ENCODE measurements at regions not wholly inside any gene's neighbourhood (a gene's known extent, or its start where the extent isn't known, plus 50 kb on each side); places are given as distances from the start of the nearest gene placed in this dataset.
A peak's percentile ranks its signal among the peaks of the same experiment; 100 is the strongest.

DNA sequence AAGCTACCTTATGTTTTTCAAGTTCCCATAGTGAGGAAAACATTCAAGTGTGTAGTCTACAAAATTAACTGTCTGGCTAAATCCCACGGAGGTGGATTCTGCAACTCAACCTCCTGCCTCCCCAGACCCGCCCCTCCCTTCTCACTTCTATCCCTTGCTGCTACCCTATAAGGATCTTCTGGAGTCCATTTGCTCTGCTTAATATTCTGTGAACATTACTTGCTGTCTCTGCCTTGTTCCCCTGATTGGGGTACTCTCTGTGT is 163.2 kb downstream of the KCNE4 start:
- Histone ChIP-seq H3K27me3 (ENCODE audit: control insufficient read depth in 3 of 3, insufficient read depth in 3 of 3, low read length in 3 of 3) (no peaks in the 10 kb centered on the region), H3K4me1 (ENCODE audit: control insufficient read depth in 3 of 3, insufficient read depth in 2 of 3, low read depth in 1 of 3, low read length in 2 of 3) (no peaks in the 10 kb centered on the region), H3K9me3 (ENCODE audit: control insufficient read depth in 2 of 2, insufficient read depth in 1 of 2, low read depth in 1 of 2, low read length in 1 of 2) (no peaks in the 10 kb centered on the region), H3K36me3 (ENCODE audit: control insufficient read depth in 3 of 3, insufficient read depth in 2 of 3, low read depth in 1 of 3, low read length in 3 of 3) (no peaks in the 10 kb centered on the region), H3K4me3 (ENCODE audit: low read depth in 1 of 3, low read length in 3 of 3) (no peak overlapping the region), H3K27ac (ENCODE audit: low read depth in 1 of 3, low read length in 2 of 3) (no peak overlapping the region)
- DNase-seq = no peak
- 30 to 48% (median 32%) methylated on average over 2 of the region's 2 CpGs for WGBS, 3 donors
- no peak for FAIRE-seq

DNA sequence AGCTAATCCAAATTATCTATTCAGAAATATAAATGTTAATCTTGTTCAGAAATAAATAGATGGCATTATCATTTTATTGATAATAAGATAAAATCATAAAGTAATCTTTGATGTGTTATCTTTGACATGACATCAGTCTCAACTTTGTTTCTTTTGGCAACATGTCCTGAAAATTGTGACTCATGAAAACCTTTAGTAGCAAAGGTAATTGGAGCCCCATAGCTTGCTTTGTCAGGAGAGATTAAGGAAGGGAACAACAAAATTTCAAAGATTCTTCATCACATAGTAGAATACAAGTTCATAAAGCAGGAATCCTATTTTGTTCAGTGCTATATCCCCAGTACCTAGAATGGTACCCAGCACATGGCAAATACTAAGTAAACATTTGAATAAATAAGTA is 165.4 kb downstream of the KCNE4 start:
- DNase-seq (no peak), FAIRE-seq (peak; percentile 47)
- H3K4me3 ChIP-seq (ENCODE audit: low read depth in 1 of 3, low read length in 3 of 3) = no peak overlapping the region
- H3K36me3 ChIP-seq (ENCODE audit: control insufficient read depth in 3 of 3, insufficient read depth in 2 of 3, low read depth in 1 of 3, low read length in 3 of 3) = no peaks in the 10 kb centered on the region
- H3K9me3 ChIP-seq (ENCODE audit: control insufficient read depth in 2 of 2, insufficient read depth in 1 of 2, low read depth in 1 of 2, low read length in 1 of 2) = no peaks in the 10 kb centered on the region
- no peaks in the 10 kb centered on the region for H3K4me1 ChIP-seq (ENCODE audit: control insufficient read depth in 3 of 3, insufficient read depth in 2 of 3, low read depth in 1 of 3, low read length in 2 of 3)
- no peaks in the 10 kb centered on the region for H3K27me3 ChIP-seq (ENCODE audit: control insufficient read depth in 3 of 3, insufficient read depth in 3 of 3, low read length in 3 of 3)
- H3K27ac ChIP-seq (ENCODE audit: low read depth in 1 of 3, low read length in 2 of 3) = no peak overlapping the region

DNA sequence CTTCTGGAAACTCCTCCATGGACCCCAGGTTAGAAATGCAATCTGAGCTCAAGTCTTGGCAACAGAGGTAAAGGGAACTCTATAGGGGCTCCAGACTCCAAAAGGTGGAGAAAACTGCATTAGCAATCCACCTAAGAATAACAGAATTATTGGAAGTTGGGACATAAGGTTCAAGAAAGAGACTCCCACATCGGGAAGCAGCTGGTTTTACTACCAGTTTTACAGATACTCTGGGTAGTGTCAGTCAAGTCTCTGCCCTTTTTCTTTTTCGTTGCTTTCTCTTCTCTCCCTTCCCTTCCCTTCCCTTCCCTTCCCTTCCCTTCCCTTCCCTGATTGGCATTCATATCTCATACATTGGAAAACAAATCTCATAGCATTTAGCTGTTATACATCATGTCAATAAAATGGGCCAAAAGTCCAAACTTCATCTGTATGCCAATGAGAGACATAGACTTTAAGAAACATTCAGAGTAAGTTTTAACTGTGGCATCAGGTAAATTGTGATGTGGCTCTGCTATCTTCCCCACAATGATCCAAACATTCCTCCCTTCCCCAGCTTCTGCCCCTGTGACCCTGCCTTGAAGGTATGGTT is 166.7 kb downstream of the KCNE4 start:
- peak in 1 of 2 donors; percentile 61 for DNase-seq
- FAIRE-seq = no peak
- H3K9me3 ChIP-seq (ENCODE audit: control insufficient read depth in 2 of 2, insufficient read depth in 1 of 2, low read depth in 1 of 2, low read length in 1 of 2) = no peaks in the 10 kb centered on the region
- H3K4me3 ChIP-seq (ENCODE audit: low read depth in 1 of 3, low read length in 3 of 3) = no peak overlapping the region
- no peaks in the 10 kb centered on the region for H3K27me3 ChIP-seq (ENCODE audit: control insufficient read depth in 3 of 3, insufficient read depth in 3 of 3, low read length in 3 of 3)
- 57 to 64% (median 62%) methylated on average over 2 of the region's 2 CpGs for WGBS, 3 donors
- H3K27ac ChIP-seq (ENCODE audit: low read depth in 1 of 3, low read length in 2 of 3) = no peak overlapping the region
- no peaks in the 10 kb centered on the region for H3K36me3 ChIP-seq (ENCODE audit: control insufficient read depth in 3 of 3, insufficient read depth in 2 of 3, low read depth in 1 of 3, low read length in 3 of 3)
- no peaks in the 10 kb centered on the region for H3K4me1 ChIP-seq (ENCODE audit: control insufficient read depth in 3 of 3, insufficient read depth in 2 of 3, low read depth in 1 of 3, low read length in 2 of 3)

DNA sequence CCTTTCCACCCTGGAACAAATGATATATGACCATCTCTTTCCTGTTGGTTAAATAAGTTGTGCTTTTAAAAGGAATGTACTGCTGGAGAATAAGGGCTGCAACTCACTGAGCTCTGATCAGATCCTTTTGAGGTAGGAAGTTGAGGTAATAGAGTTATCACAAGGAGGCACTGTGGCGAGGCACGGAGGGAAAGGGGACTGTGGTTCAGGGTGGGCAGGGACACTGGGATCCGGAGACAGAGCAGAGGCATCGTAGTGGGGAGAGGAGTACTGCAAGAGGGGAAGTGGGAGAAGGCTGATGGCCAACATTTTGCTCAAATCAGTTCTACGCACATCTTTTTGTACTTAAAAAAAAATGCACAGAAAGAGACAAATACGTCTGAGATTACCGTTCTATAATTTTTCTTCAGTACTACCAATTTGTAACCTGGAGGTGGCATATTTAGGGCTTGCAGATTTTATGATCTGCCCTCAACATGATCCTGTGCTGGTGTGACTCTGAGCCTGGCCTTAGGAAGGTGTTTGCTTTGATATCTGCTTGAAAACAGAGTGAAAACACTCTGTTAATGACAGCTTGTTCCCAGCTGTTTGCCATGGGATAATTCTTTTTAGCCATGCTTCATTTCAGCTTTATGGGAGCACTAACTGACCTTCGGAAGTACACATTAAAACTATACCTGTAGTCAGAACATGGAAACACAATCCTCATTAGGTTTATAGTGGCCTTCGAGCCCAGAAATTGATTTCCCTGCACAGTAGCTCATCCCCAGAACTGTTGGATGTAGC is 168.1 kb downstream of the KCNE4 start:
- no peaks in the 10 kb centered on the region for H3K27me3 ChIP-seq (ENCODE audit: control insufficient read depth in 3 of 3, insufficient read depth in 3 of 3, low read length in 3 of 3)
- FAIRE-seq (no peak), DNase-seq (no peak)
- no peaks in the 10 kb centered on the region for H3K36me3 ChIP-seq (ENCODE audit: control insufficient read depth in 3 of 3, insufficient read depth in 2 of 3, low read depth in 1 of 3, low read length in 3 of 3)
- H3K9me3 ChIP-seq (ENCODE audit: control insufficient read depth in 2 of 2, insufficient read depth in 1 of 2, low read depth in 1 of 2, low read length in 1 of 2) = no peaks in the 10 kb centered on the region
- 74 to 83% (median 80%) methylated on average over 9 of the region's 9 CpGs for WGBS, 3 donors
- H3K4me1 ChIP-seq (ENCODE audit: control insufficient read depth in 3 of 3, insufficient read depth in 2 of 3, low read depth in 1 of 3, low read length in 2 of 3) = no peaks in the 10 kb centered on the region
- H3K27ac ChIP-seq (ENCODE audit: low read depth in 1 of 3, low read length in 2 of 3) = no peak overlapping the region
- H3K4me3 ChIP-seq (ENCODE audit: low read depth in 1 of 3, low read length in 3 of 3) = no peak overlapping the region

DNA sequence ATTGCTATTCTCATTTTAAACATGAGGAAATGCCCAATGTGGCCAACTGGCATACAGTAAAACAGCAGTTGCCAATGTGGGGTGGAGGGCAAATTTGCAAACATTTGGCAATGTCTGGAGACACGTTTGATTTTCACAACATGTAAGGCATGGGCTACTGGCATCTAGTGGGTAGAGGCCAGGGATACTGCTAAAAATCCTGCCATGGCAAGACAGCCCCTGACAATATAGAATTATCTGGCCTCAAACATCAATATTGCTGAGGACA is 168.6 kb downstream of the KCNE4 start:
- Histone ChIP-seq H3K36me3 (ENCODE audit: control insufficient read depth in 3 of 3, insufficient read depth in 2 of 3, low read depth in 1 of 3, low read length in 3 of 3) (no peaks in the 10 kb centered on the region), H3K27me3 (ENCODE audit: control insufficient read depth in 3 of 3, insufficient read depth in 3 of 3, low read length in 3 of 3) (no peaks in the 10 kb centered on the region), H3K4me3 (ENCODE audit: low read depth in 1 of 3, low read length in 3 of 3) (no peak overlapping the region), H3K9me3 (ENCODE audit: control insufficient read depth in 2 of 2, insufficient read depth in 1 of 2, low read depth in 1 of 2, low read length in 1 of 2) (no peaks in the 10 kb centered on the region), H3K4me1 (ENCODE audit: control insufficient read depth in 3 of 3, insufficient read depth in 2 of 3, low read depth in 1 of 3, low read length in 2 of 3) (no peaks in the 10 kb centered on the region), H3K27ac (ENCODE audit: low read depth in 1 of 3, low read length in 2 of 3) (no peak overlapping the region)
- WGBS, 3 donors = 49 to 95% (median 87%) methylated on average over 1 of the region's 1 CpG
- DNase-seq = no peak
- FAIRE-seq = no peak

DNA sequence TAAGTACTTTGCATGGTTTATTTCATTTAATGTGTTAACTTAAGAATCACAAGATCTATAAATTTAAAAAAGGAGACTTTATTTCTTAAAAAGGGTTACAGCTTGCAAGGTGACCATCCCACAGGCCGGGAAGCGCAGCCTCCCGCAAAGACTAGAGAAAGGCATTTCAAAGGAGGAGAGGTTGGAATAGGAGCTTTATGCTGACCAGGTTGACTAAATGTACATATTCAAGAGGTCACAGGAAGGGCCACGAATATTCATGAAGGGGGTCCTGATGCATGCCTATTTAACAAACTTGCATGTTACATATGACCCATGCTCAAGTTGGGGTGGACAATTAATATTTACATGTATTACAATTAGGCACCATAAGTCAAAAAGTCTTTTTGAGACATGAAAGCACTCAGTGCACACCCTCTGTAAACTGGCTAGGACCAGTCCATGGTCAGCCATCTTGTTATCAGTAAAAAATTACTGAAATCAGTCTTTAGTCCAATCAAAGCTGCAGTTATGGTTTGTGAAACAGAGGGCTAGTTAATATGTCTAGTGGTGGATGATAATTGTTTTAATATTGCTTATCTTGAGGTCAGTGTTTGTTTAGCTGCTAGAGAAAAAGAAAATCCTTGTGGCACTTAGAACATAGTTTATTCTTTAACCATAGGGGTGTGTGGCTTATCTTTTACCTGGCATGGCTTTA is 169.3 kb downstream of the KCNE4 start:
- Histone ChIP-seq H3K9me3 (ENCODE audit: control insufficient read depth in 2 of 2, insufficient read depth in 1 of 2, low read depth in 1 of 2, low read length in 1 of 2) (no peaks in the 10 kb centered on the region), H3K27ac (ENCODE audit: low read depth in 1 of 3, low read length in 2 of 3) (no peak overlapping the region), H3K27me3 (ENCODE audit: control insufficient read depth in 3 of 3, insufficient read depth in 3 of 3, low read length in 3 of 3) (no peaks in the 10 kb centered on the region), H3K4me3 (ENCODE audit: low read depth in 1 of 3, low read length in 3 of 3) (no peak overlapping the region), H3K36me3 (ENCODE audit: control insufficient read depth in 3 of 3, insufficient read depth in 2 of 3, low read depth in 1 of 3, low read length in 3 of 3) (no peaks in the 10 kb centered on the region), H3K4me1 (ENCODE audit: control insufficient read depth in 3 of 3, insufficient read depth in 2 of 3, low read depth in 1 of 3, low read length in 2 of 3) (no peaks in the 10 kb centered on the region)
- FAIRE-seq = no peak
- WGBS, 3 donors = 74 to 81% (median 78%) methylated on average over 4 of the region's 4 CpGs
- peak in 1 of 2 donors; percentile 63 for DNase-seq

GRCh38 chr2:223222397-223222796 is 170.4 kb downstream of the KCNE4 start:
- no peaks in the 10 kb centered on the region for H3K36me3 ChIP-seq (ENCODE audit: control insufficient read depth in 3 of 3, insufficient read depth in 2 of 3, low read depth in 1 of 3, low read length in 3 of 3)

DNA sequence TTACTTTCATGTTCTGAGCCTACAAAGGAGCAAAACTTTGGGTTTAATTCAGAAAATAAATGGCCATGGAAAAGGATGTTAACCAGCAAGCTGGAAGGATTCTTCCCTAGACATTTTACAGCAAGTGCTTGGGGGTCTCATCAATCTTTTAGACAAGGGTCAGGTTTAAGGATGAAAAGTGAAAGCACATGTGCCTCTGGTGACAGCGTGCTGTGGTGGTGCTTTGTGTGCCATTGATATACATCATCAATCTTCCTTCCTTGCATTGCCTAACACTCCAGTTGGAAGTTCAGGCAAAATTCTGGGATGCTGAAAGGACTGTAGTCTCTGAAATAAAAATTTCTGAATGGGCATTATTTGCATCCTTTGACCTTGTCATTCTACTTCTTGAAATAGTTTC is 171.2 kb downstream of the KCNE4 start:
- no peak for FAIRE-seq
- no peak overlapping the region for H3K4me3 ChIP-seq (ENCODE audit: low read depth in 1 of 3, low read length in 3 of 3)
- H3K9me3 ChIP-seq (ENCODE audit: control insufficient read depth in 2 of 2, insufficient read depth in 1 of 2, low read depth in 1 of 2, low read length in 1 of 2) = no peaks in the 10 kb centered on the region
- no peak for DNase-seq
- no peaks in the 10 kb centered on the region for H3K36me3 ChIP-seq (ENCODE audit: control insufficient read depth in 3 of 3, insufficient read depth in 2 of 3, low read depth in 1 of 3, low read length in 3 of 3)
- no peaks in the 10 kb centered on the region for H3K4me1 ChIP-seq (ENCODE audit: control insufficient read depth in 3 of 3, insufficient read depth in 2 of 3, low read depth in 1 of 3, low read length in 2 of 3)
- H3K27me3 ChIP-seq (ENCODE audit: control insufficient read depth in 3 of 3, insufficient read depth in 3 of 3, low read length in 3 of 3) = no peaks in the 10 kb centered on the region
- no peak overlapping the region for H3K27ac ChIP-seq (ENCODE audit: low read depth in 1 of 3, low read length in 2 of 3)
- WGBS, 3 donors = 39 to 72% (median 53%) methylated on average over 1 of the region's 1 CpG

More at GRCh38 chr2:223222397-223222796, 170.4 kb downstream of the KCNE4 start:
- Histone ChIP-seq H3K27me3 (ENCODE audit: control insufficient read depth in 3 of 3, insufficient read depth in 3 of 3, low read length in 3 of 3) (no peaks in the 10 kb centered on the region), H3K4me3 (ENCODE audit: low read depth in 1 of 3, low read length in 3 of 3) (no peak overlapping the region), H3K27ac (ENCODE audit: low read depth in 1 of 3, low read length in 2 of 3) (no peak overlapping the region), H3K9me3 (ENCODE audit: control insufficient read depth in 2 of 2, insufficient read depth in 1 of 2, low read depth in 1 of 2, low read length in 1 of 2) (no peaks in the 10 kb centered on the region), H3K4me1 (ENCODE audit: control insufficient read depth in 3 of 3, insufficient read depth in 2 of 3, low read depth in 1 of 3, low read length in 2 of 3) (no peaks in the 10 kb centered on the region)
- 62 to 83% (median 75%) methylated on average over 2 of the region's 2 CpGs for WGBS, 3 donors
- DNase-seq (no peak), FAIRE-seq (no peak)

DNA sequence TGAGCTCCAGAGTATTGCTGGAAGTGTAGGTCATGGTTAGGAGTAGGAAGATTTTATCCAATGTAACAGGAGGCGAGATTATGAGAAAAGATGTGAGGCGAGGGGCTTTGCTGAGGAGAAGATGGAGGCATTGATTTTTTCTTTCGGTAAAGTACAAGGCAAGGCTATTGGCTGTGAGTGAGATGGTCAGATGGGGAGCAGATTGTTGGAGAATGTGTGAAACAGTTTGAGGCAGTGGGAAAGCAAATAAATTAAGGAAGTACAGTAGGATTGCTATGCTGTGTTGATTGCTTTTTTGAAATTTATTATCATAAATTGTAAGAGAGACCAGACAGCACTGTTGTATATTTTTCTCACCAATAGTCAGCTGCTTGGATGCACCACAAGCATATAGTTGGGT is 173.3 kb downstream of the KCNE4 start:
- Histone ChIP-seq H3K27me3 (ENCODE audit: control insufficient read depth in 3 of 3, insufficient read depth in 3 of 3, low read length in 3 of 3) (no peaks in the 10 kb centered on the region), H3K4me3 (ENCODE audit: low read depth in 1 of 3, low read length in 3 of 3) (no peak overlapping the region), H3K27ac (ENCODE audit: low read depth in 1 of 3, low read length in 2 of 3) (no peak overlapping the region), H3K9me3 (ENCODE audit: control insufficient read depth in 2 of 2, insufficient read depth in 1 of 2, low read depth in 1 of 2, low read length in 1 of 2) (no peaks in the 10 kb centered on the region), H3K36me3 (ENCODE audit: control insufficient read depth in 3 of 3, insufficient read depth in 2 of 3, low read depth in 1 of 3, low read length in 3 of 3) (no peaks in the 10 kb centered on the region), H3K4me1 (ENCODE audit: control insufficient read depth in 3 of 3, insufficient read depth in 2 of 3, low read depth in 1 of 3, low read length in 2 of 3) (no peaks in the 10 kb centered on the region)
- 91 to 96% (median 94%) methylated on average over 3 of the region's 3 CpGs for WGBS, 3 donors
- DNase-seq (no peak), FAIRE-seq (no peak)
